HCT116 (cell line): ENCODE measurements at regions not wholly inside any gene's neighbourhood (a gene's known extent, or its start where the extent isn't known, plus 50 kb on each side); places are given as distances from the start of the nearest gene placed in this dataset.

Experiments used
- ATAC-seq: fragments of 200-7000 bp; cut with Tn5 transposase; 2 replicates; pipeline ENCODE4 v1.9.1; 2020; ENCODE audit warnings: mild to moderate bottlenecking, moderate library complexity
- BruUV-seq: library from RNA; stranded (reverse); fragments of 400-500 nt; replicated peaks from 2 replicates; lab custom pipeline; 2021; lab: Mats Ljungman, UMichigan
- CTCF ChIA-PET: fragments of 300-600 bp; sonication (Branson Sonifier 250); formaldehyde crosslinking; loops from one replicate; lab custom pipeline; 2021; ENCODE audit warnings: antibody characterized with exemption; lab: Charles Lee
- POLR2A ChIA-PET: fragments of 300-600, 350-600 bp; sonication (Branson Sonifier 250); formaldehyde crosslinking; loops from one replicate; lab custom pipeline; 2021; ENCODE audit warnings: antibody characterized with exemption; lab: Charles Lee
- RAD21 ChIA-PET, 2 experiments: fragments of 300-600 bp; sonication (Branson Sonifier 250); formaldehyde crosslinking; loops; one replicate each; lab custom pipeline; 2023; ENCODE audit warnings: low total read pairs in 2 of 2; ENCODE audit not compliant: uncharacterized antibody in 2 of 2, unreplicated experiment in 2 of 2, low non-redundant PET in 1 of 2; lab: Charles Lee
- DNase-seq: peaks from one replicate; pipeline ENCODE4 v3.0.0-alpha.2; 2010; ENCODE audit warnings: low read depth, low spot score
- H2AFZ ChIP-seq: fragments of 200-600 bp; shearing (Covaris generic), sonication (generic); 2 replicates; pipeline ENCODE4 v1.6.1; 2017; ENCODE audit warnings: low read depth, mixed run types, mixed read lengths, antibody characterized with exemption, low read length; ENCODE audit not compliant: poor library complexity, severe bottlenecking
- H3K27ac ChIP-seq: 2 replicates; pipeline ENCODE4 v1.5.1; 2012; ENCODE audit warnings: low read depth, low read length
- H3K27me3 ChIP-seq: fragments of 200-600 bp; sonication (generic); 2 replicates; pipeline ENCODE4 v1.6.1; 2016; ENCODE audit warnings: mixed run types, low read length, mixed read lengths; ENCODE audit not compliant: insufficient read depth
- H3K36me3 ChIP-seq, 2 experiments: fragments of 200-500 bp in 1 of 2; fragments of 200-600 bp in 1 of 2; sonication (Bioruptor generic) in 1 of 2; sonication (generic) in 1 of 2; 2 replicates each; pipeline versions ENCODE4 v1.5.1 to v1.6.1; 2014 to 2016; ENCODE audit warnings: low read length in 2 of 2, inconsistent platforms in 1 of 2, mixed read lengths in 1 of 2, mixed run types in 1 of 2; ENCODE audit not compliant: insufficient read depth in 2 of 2, control insufficient read depth in 1 of 2
- H3K4me1 ChIP-seq, 2 experiments: fragments of 200-600 bp in 1 of 2; sonication (generic) in 1 of 2; 2 replicates each; pipeline versions ENCODE4 v1.5.1 to v1.6.1; 2012 to 2017; ENCODE audit warnings: low read length in 2 of 2, inconsistent platforms in 1 of 2, mild to moderate bottlenecking in 1 of 2, mixed read lengths in 1 of 2, mixed run types in 1 of 2, moderate library complexity in 1 of 2; ENCODE audit not compliant: insufficient read depth in 2 of 2, control insufficient read depth in 1 of 2
- H3K4me2 ChIP-seq: fragments of 200-600 bp; sonication (generic); 2 replicates; pipeline ENCODE4 v1.6.1; 2017; ENCODE audit warnings: mixed run types, low read length, mixed read lengths
- H3K4me3 ChIP-seq, 2 experiments: fragments of 200-600 bp in 1 of 2; sonication (generic) in 1 of 2; replicated peaks in 1 of 2; 2 replicates each; pipeline ENCODE4 v1.5.1; 2011 to 2016; ENCODE audit warnings: low read length in 2 of 2, control low read depth in 1 of 2, low read depth in 1 of 2, mild to moderate bottlenecking in 1 of 2, mixed read lengths in 1 of 2, mixed run types in 1 of 2
- H3K79me2 ChIP-seq: fragments of 200-600 bp; sonication (generic); 2 replicates; pipeline ENCODE4 v1.6.1; 2017; ENCODE audit warnings: mild to moderate bottlenecking, mixed run types, low read length, moderate library complexity, mixed read lengths; ENCODE audit not compliant: insufficient read depth
- H3K9ac ChIP-seq: fragments of 200-600 bp; sonication (generic); 2 replicates; pipeline ENCODE4 v1.6.1; 2016; ENCODE audit warnings: low read length, mixed read lengths
- H3K9me2 ChIP-seq: fragments of 200-600 bp; sonication (generic), shearing (Covaris generic); 2 replicates; pipeline ENCODE4 v1.6.1; 2017; ENCODE audit warnings: mixed run types, mild to moderate bottlenecking, moderate library complexity; ENCODE audit not compliant: insufficient read depth
- H3K9me3 ChIP-seq, 2 experiments: fragments of 200-500 bp in 1 of 2; fragments of 200-600 bp in 1 of 2; sonication (Bioruptor generic) in 1 of 2; sonication (generic) in 1 of 2; 2 replicates each; pipeline ENCODE4 v1.6.1; 2014 to 2017; ENCODE audit warnings: low read length in 2 of 2, mixed read lengths in 2 of 2, inconsistent platforms in 1 of 2, low read depth in 1 of 2, mild to moderate bottlenecking in 1 of 2, mixed run types in 1 of 2, moderate library complexity in 1 of 2; ENCODE audit not compliant: control insufficient read depth in 1 of 2, insufficient read depth in 1 of 2
- H4K20me1 ChIP-seq: fragments of 200-600 bp; sonication (generic), shearing (Covaris generic); 2 replicates; pipeline ENCODE4 v1.6.1; 2017; ENCODE audit warnings: mixed run types, mild to moderate bottlenecking, moderate library complexity; ENCODE audit not compliant: insufficient read depth
- EZH2 ChIP-seq: fragments of 200-600 bp; sonication (generic); IDR thresholded peaks from 2 replicates; pipeline ENCODE4 v1.6.1; 2017; ENCODE audit warnings: antibody characterized with exemption, mixed run types
- EZH2phosphoT487 ChIP-seq: fragments of 200-600 bp; IDR thresholded peaks from 2 replicates; pipeline ENCODE4 v1.6.1; 2018; ENCODE audit warnings: antibody characterized with exemption, borderline replicate concordance
- FOSL1 ChIP-seq: IDR thresholded peaks from 2 replicates; pipeline ENCODE4 v1.6.1; 2012; ENCODE audit warnings: low read depth
- JUND ChIP-seq: IDR thresholded peaks from 2 replicates; pipeline ENCODE4 v1.6.1; 2012
- POLR2A ChIP-seq: IDR thresholded peaks from 2 replicates; pipeline ENCODE4 v1.7.0; 2011; ENCODE audit warnings: borderline replicate concordance; ENCODE audit not compliant: insufficient read depth, insufficient read length; ENCODE audit errors: extremely low read depth
- POLR2AphosphoS5 ChIP-seq: IDR thresholded peaks from 2 replicates; pipeline ENCODE4 v1.6.1; 2011; ENCODE audit warnings: mild to moderate bottlenecking, low read depth, low read length, moderate library complexity
- RAD21 ChIP-seq: IDR thresholded peaks from 2 replicates; pipeline ENCODE4 v1.6.1; 2012; ENCODE audit warnings: low read depth, mild to moderate bottlenecking
- SIN3A ChIP-seq: IDR thresholded peaks from 2 replicates; pipeline ENCODE4 v1.6.1; 2012; ENCODE audit warnings: low read depth
- SRF ChIP-seq: IDR thresholded peaks from 2 replicates; pipeline ENCODE4 v1.6.1; 2012; ENCODE audit warnings: low read depth
- TCF7L2 ChIP-seq: IDR thresholded peaks from 2 replicates; pipeline ENCODE4 v1.7.0; 2011; ENCODE audit warnings: borderline replicate concordance, inconsistent platforms; ENCODE audit not compliant: insufficient read depth, insufficient read length; ENCODE audit errors: extremely low read depth
- YY1 ChIP-seq: IDR thresholded peaks from 2 replicates; pipeline ENCODE4 v1.6.1; 2011; ENCODE audit warnings: low read length, low read depth, moderate library complexity, mild to moderate bottlenecking; ENCODE audit not compliant: insufficient replicate concordance; ENCODE audit errors: extremely low read depth
- ZNF274 ChIP-seq: fragments of 200-500 bp; sonication (Bioruptor generic); IDR thresholded peaks from 2 replicates; pipeline ENCODE4 v1.6.1; 2014; ENCODE audit warnings: mild to moderate bottlenecking, low read depth, low read length, inconsistent platforms
- intact Hi-C: fragments of 100-400 bp; cut with micrococcal nuclease; formaldehyde crosslinking; loops from 2 replicates; pipeline ENCODE4 v1.10.0; 2022
- TF ChIP-seq, protein P1 (sequence below), 3 experiments: fragments of 200-600 bp in 1 of 3; sonication (generic) in 1 of 3; IDR thresholded peaks in 2 of 3; conservative IDR thresholded peaks in 1 of 3; 2 replicates each; pipeline ENCODE4 v1.5.1; 2012 to 2017; ENCODE audit warnings: low read depth in 2 of 3, low read length in 2 of 3, antibody characterized with exemption in 1 of 3, borderline replicate concordance in 1 of 3, control low read depth in 1 of 3, mild to moderate bottlenecking in 1 of 3, mixed read lengths in 1 of 3, mixed run types in 1 of 3, moderate library complexity in 1 of 3; ENCODE audit not compliant: insufficient read depth in 1 of 3
- TF ChIP-seq, protein P2 (sequence below): IDR thresholded peaks from 2 replicates; pipeline ENCODE4 v1.6.1; 2011; ENCODE audit warnings: mild to moderate bottlenecking, low read length, moderate library complexity; ENCODE audit not compliant: insufficient replicate concordance; ENCODE audit errors: extremely low read depth
- TF ChIP-seq, protein P3 (sequence below): IDR thresholded peaks from 2 replicates; pipeline ENCODE4 v1.6.1; 2012

DNA sequence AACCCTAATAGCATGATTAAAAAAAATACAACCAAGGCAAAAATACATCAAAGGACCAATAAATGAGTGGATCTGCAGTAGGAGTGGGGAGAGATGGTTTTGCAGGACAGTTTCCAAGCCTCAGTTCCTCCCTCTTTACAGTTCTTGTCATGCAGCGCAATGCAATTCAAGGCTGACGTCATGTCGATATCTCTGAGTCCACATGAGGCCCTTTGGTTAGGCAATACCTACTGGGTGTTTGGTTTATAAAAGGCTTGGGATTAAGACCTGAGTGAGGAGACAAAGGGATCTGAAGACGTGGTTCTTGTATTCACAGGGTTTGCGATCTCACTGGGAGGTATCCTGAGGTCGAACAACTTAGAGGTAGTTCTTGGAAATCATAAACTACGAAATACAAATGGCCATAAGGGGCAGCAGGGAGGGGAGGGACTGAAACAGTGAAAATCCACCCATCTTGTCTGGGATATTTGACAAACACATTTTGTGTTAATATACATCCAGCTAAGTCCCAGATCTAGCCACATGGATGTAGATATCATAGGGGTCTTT lies 441.0 kb downstream of the FUT8 start:
- no peaks in the 10 kb centered on the region for H3K27me3 ChIP-seq
- no peak for ATAC-seq
- H3K36me3 ChIP-seq: no peaks in the 10 kb centered on the region
- H3K9me3 ChIP-seq: no peaks in the 10 kb centered on the region
- ChIA-PET RAD21 (interaction anchor here in 1 of 2 experiments (0.5 kb wide), 1 partner anchor 64 kb away, joined by 3 read pairs; no protein-coding TSS in a partner anchor), POLR2A (no interaction called here), CTCF (no interaction called here)
- no peak for DNase-seq
- H3K4me2 ChIP-seq: no peak overlapping the region
- intact Hi-C loops: no loop called here
- TF ChIP-seq, protein P1, sequence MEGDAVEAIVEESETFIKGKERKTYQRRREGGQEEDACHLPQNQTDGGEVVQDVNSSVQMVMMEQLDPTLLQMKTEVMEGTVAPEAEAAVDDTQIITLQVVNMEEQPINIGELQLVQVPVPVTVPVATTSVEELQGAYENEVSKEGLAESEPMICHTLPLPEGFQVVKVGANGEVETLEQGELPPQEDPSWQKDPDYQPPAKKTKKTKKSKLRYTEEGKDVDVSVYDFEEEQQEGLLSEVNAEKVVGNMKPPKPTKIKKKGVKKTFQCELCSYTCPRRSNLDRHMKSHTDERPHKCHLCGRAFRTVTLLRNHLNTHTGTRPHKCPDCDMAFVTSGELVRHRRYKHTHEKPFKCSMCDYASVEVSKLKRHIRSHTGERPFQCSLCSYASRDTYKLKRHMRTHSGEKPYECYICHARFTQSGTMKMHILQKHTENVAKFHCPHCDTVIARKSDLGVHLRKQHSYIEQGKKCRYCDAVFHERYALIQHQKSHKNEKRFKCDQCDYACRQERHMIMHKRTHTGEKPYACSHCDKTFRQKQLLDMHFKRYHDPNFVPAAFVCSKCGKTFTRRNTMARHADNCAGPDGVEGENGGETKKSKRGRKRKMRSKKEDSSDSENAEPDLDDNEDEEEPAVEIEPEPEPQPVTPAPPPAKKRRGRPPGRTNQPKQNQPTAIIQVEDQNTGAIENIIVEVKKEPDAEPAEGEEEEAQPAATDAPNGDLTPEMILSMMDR (IDR thresholded peaks at IDR 0.05 in 2 of 3, conservative IDR thresholded peaks at IDR 0.05 in 1 of 3; ENCODE audit: borderline replicate concordance in 1 of 3, insufficient read depth in 1 of 3, low read depth in 2 of 3, low read length in 2 of 3): peak in 2 of 3 experiments; percentile 9 to 24; a peak in 2 of 6 replicates
- TF ChIP-seq SIN3A: no peak
- H3K79me2 ChIP-seq: no peaks in the 10 kb centered on the region
- no peaks in the 10 kb centered on the region for H3K9me2 ChIP-seq
- no peak overlapping the region for H3K4me3 ChIP-seq
- H4K20me1 ChIP-seq: no peaks in the 10 kb centered on the region
- H3K4me1 ChIP-seq: no peaks in the 10 kb centered on the region
- BruUV-seq: no TSS peak
- H3K9ac ChIP-seq: no peak overlapping the region
- no peak overlapping the region for H3K27ac ChIP-seq
- no peak overlapping the region for H2AFZ ChIP-seq

DNA sequence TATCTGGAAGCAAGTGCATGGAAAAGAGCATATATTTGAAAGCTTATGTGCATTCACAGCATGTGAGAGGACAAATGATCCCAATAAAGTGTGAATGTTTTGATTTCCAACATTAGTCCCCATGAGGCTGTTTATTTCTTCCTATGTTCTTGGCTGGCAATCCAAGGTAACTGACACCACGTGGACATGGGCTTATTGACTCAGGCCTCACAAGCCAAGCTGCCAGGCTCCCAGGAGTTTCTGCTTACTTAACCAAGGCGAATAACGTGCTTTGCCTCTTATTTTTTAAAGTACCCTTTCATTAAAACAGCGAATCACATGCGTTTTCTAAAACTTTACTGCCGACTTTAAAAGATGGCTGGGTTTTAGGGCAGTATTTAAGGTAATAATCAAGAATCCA lies 441.7 kb downstream of the FUT8 start:
- no peaks in the 10 kb centered on the region for H3K36me3 ChIP-seq
- no peak overlapping the region for H3K9ac ChIP-seq
- DNase-seq (no peak), ATAC-seq (no peak)
- H3K4me2 ChIP-seq: no peak overlapping the region
- no peak overlapping the region for H3K4me3 ChIP-seq
- no peaks in the 10 kb centered on the region for H3K9me2 ChIP-seq
- no peaks in the 10 kb centered on the region for H3K9me3 ChIP-seq
- H3K27me3 ChIP-seq: no peaks in the 10 kb centered on the region
- intact Hi-C loops: no loop called here
- no peaks in the 10 kb centered on the region for H3K79me2 ChIP-seq
- H3K4me1 ChIP-seq: no peaks in the 10 kb centered on the region
- no peak overlapping the region for H2AFZ ChIP-seq
- H3K27ac ChIP-seq: no peak overlapping the region
- BruUV-seq: no TSS peak
- ChIA-PET POLR2A (no interaction called here), RAD21 (no interaction called here), CTCF (no interaction called here)
- TF ChIP-seq RAD21: no peak
- no peak for TF ChIP-seq SIN3A
- no peak for TF ChIP-seq EZH2
- TF ChIP-seq FOSL1: no peak
- TF ChIP-seq, protein P2, sequence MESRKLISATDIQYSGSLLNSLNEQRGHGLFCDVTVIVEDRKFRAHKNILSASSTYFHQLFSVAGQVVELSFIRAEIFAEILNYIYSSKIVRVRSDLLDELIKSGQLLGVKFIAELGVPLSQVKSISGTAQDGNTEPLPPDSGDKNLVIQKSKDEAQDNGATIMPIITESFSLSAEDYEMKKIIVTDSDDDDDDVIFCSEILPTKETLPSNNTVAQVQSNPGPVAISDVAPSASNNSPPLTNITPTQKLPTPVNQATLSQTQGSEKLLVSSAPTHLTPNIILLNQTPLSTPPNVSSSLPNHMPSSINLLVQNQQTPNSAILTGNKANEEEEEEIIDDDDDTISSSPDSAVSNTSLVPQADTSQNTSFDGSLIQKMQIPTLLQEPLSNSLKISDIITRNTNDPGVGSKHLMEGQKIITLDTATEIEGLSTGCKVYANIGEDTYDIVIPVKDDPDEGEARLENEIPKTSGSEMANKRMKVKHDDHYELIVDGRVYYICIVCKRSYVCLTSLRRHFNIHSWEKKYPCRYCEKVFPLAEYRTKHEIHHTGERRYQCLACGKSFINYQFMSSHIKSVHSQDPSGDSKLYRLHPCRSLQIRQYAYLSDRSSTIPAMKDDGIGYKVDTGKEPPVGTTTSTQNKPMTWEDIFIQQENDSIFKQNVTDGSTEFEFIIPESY: no peak
- no peak for TF ChIP-seq JUND
- no peak for TF ChIP-seq SRF
- TF ChIP-seq EZH2phosphoT487: no peak
- TF ChIP-seq ZNF274: no peak
- TF ChIP-seq POLR2AphosphoS5: no peak
- no peak for TF ChIP-seq POLR2A
- no peak for TF ChIP-seq YY1
- TF ChIP-seq TCF7L2: no peak
- TF ChIP-seq, protein P3, sequence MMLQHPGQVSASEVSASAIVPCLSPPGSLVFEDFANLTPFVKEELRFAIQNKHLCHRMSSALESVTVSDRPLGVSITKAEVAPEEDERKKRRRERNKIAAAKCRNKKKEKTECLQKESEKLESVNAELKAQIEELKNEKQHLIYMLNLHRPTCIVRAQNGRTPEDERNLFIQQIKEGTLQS: no peak
- H4K20me1 ChIP-seq: no peaks in the 10 kb centered on the region
